ENCODE measurements at regions not wholly inside any gene's neighbourhood (a gene's known extent, or its start where the extent isn't known, plus 50 kb on each side); places are given as distances from the start of the nearest gene placed in this dataset.
A peak's percentile ranks its signal among the peaks of the same experiment; 100 is the strongest.

DNA sequence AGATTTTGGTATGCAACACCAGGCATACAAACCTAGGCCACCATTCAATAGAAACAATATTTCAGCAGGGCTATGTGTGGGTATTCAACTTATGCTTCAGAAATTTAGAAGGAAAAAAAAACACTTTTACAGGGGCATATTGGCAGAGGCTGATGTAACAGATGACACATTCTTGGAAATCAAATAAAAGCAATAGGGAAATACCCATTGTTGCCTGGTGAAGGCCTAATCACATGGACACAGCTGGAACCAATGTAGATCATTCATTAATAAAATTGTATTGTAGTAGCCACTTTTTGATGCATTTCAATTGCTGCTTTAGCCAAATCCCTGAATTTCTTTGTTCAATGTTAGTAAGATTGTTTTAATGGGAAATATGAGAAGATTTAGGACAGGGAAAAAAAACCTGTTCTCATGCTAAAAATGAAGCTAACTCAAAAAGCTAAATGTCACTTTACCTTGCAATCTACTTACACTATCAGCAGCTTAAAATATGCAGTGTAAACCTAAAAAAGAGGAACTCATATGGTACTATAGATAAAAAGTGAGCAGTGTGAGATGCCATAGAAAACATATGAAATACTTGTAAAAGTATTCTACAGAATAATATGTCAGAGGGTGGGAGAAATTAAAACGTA, 289.4 kb downstream of the ZEB2 start:
- H3K9me3 Mint-ChIP-seq = no peaks in the 10 kb centered on the region
- ATAC-seq (ENCODE audit: low read depth) = peak; percentile 46
- H3K36me3 Mint-ChIP-seq = peaks cover 8% of the 10 kb centered on the region
- no peak for DNase-seq (ENCODE audit: low spot score in 2 of 2)
- no peak overlapping the region for H3K4me3 Mint-ChIP-seq
- H3K4me1 Mint-ChIP-seq = peaks cover 21% of the 10 kb centered on the region
- no peak overlapping the region for H3K27ac Mint-ChIP-seq
- no peaks in the 10 kb centered on the region for H3K27me3 Mint-ChIP-seq

DNA sequence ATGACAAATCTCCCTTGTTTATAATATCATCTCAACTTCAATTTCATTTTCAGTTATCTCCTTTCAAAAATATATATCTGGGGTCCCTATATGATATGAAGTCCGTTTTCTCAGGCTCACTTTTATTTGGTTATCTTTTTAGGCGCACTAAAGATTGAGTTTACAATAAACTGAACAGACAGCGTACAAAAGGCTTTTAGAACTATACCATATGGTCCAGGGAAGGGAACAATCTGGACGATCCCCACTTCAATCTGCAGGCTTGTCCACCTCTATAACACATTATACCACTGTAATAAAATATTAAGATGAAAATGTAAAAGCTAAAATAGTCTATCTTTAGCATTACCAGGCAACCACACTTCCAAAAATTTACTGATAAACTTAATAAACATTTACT, 289.9 kb downstream of the ZEB2 start:
- Mint-ChIP-seq H3K27ac (no peak overlapping the region), H3K36me3 (peaks cover 9% of the 10 kb centered on the region), H3K4me3 (no peak overlapping the region), H3K27me3 (no peaks in the 10 kb centered on the region), H3K4me1 (peaks cover 20% of the 10 kb centered on the region), H3K9me3 (no peaks in the 10 kb centered on the region)
- ATAC-seq (ENCODE audit: low read depth) (no peak), DNase-seq (ENCODE audit: low spot score in 2 of 2) (no peak)

DNA sequence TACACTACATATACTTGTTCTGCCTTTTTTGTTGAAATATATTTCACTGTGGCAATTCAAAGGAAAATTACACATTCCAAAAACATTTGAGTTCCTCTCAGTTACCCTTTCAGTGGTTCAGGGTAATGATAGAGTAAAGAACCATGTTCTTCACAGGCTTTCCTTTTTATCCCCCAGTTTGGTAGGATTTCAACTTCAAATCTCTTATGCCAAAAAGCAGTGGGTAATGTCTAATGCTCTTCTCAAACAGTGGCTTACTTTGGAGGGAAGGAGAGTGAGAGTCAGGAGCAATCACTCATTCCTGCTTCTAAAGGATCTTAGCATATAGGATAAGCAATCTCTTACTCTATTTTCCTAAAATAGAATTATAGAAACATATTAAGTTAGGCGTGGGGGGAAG, 290.6 kb downstream of the ZEB2 start:
- DNase-seq (ENCODE audit: low spot score in 2 of 2) = no peak
- Mint-ChIP-seq H3K4me3 (no peak overlapping the region), H3K36me3 (peaks cover 8% of the 10 kb centered on the region), H3K4me1 (peaks cover 14% of the 10 kb centered on the region), H3K27ac (no peak overlapping the region), H3K27me3 (no peaks in the 10 kb centered on the region), H3K9me3 (no peaks in the 10 kb centered on the region)
- no peak for ATAC-seq (ENCODE audit: low read depth)

DNA sequence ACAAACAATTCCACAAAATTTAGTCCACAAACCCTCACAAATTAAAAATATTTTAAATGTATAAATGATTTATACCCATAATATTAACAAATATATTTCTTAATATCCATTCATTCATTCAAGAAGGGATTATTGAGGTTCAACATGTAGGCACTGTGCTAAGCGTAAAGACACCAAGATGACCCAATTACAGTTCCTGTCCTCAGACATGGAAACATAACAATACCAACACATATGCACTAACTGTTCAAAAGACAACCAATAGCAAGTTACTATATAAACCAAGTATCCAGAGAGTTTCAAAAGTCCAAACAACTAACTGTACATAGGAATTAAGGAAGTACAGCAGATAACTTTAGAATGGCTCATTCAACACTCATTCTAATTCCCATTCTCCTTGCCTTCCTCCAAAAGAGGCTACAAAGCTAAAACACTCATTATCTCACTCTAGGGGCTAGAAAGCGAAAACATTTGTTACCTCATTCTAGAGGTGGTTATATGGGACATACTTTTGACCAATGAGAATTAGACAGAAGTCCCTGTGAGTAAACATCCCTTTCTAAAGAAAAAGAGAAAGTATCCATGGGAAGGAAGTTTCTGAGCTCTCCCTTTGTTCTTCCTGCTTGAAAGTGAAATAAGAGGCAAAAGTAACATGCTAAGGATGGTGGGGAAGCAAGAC, 292.4 kb downstream of the ZEB2 start:
- ATAC-seq (ENCODE audit: low read depth) (no peak), DNase-seq (ENCODE audit: low spot score in 2 of 2) (no peak)
- Mint-ChIP-seq H3K4me3 (no peak overlapping the region), H3K4me1 (peaks cover 6% of the 10 kb centered on the region), H3K36me3 (peaks cover 8% of the 10 kb centered on the region), H3K27ac (no peak overlapping the region), H3K27me3 (no peaks in the 10 kb centered on the region), H3K9me3 (no peaks in the 10 kb centered on the region)

DNA sequence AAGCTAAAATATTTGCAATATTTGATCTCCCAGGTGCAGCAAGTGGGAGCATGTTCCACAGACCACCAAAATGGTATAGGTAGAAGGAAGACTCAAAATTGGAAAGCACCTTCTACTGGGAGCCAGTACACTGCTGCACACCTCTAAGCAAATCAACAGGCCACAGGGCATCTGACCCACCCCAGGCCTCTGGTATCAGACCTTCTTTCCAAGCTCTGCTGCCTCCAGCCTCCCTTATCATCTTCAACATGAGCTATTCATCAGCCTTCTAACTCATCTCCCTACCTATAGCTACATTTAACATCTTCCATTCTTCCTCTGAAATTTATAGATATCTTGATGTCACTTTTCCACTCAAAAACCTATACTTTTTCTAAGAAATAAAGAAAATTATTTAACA, 294.8 kb downstream of the ZEB2 start:
- ATAC-seq (ENCODE audit: low read depth) (no peak), DNase-seq (ENCODE audit: low spot score in 2 of 2) (no peak)
- Mint-ChIP-seq H3K36me3 (peaks cover 8% of the 10 kb centered on the region), H3K4me1 (peaks cover 2% of the 10 kb centered on the region), H3K27me3 (no peaks in the 10 kb centered on the region), H3K27ac (no peak overlapping the region), H3K9me3 (no peaks in the 10 kb centered on the region), H3K4me3 (no peak overlapping the region)

DNA sequence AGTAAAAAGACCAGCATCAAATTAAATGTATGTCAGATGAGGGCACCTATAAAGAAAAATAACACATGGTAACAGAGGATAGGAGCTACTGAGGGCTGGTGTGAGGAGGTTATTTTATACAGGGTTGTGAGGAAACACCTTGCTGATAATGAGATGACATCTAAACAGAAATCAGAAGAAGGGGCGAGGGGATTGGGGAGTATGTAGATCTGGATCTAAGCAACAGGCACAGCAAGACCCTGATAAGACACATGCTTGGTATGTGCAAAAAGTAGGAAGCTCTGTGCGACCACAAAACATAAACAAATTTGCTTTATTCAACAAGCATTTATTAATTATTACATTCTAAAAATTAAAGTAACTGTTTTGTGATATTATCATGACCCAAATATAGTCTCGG, 295.4 kb downstream of the ZEB2 start:
- no peak overlapping the region for H3K27ac Mint-ChIP-seq
- DNase-seq (ENCODE audit: low spot score in 2 of 2) (no peak), ATAC-seq (ENCODE audit: low read depth) (no peak)
- peaks cover 8% of the 10 kb centered on the region for H3K36me3 Mint-ChIP-seq
- H3K9me3 Mint-ChIP-seq = no peaks in the 10 kb centered on the region
- no peaks in the 10 kb centered on the region for H3K27me3 Mint-ChIP-seq
- peaks cover 2% of the 10 kb centered on the region for H3K4me1 Mint-ChIP-seq
- no peak overlapping the region for H3K4me3 Mint-ChIP-seq

DNA sequence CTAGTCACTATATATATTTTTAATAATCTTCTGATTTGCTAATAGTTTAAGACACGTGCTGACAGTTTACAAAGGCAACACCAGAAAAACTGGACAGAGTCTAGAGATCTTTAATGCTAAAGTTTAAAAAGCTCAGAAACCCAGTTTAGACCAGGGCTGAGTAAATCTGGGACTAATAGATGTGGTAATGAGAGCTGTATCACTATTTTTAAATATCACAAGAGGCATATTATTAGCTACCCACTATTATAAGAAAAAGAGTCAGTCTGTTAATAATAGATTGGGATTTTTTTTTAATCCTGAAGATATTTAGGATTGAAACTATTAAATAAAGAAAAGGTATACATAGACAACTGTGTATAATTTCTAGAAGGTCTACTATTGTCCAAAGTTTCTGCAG, 299.9 kb downstream of the ZEB2 start:
- Mint-ChIP-seq H3K36me3 (no peaks in the 10 kb centered on the region), H3K4me3 (no peak overlapping the region), H3K9me3 (no peaks in the 10 kb centered on the region), H3K4me1 (peaks cover 6% of the 10 kb centered on the region), H3K27me3 (no peaks in the 10 kb centered on the region), H3K27ac (no peak overlapping the region)
- DNase-seq (ENCODE audit: low spot score in 2 of 2) (no peak), ATAC-seq (ENCODE audit: low read depth) (no peak)

DNA sequence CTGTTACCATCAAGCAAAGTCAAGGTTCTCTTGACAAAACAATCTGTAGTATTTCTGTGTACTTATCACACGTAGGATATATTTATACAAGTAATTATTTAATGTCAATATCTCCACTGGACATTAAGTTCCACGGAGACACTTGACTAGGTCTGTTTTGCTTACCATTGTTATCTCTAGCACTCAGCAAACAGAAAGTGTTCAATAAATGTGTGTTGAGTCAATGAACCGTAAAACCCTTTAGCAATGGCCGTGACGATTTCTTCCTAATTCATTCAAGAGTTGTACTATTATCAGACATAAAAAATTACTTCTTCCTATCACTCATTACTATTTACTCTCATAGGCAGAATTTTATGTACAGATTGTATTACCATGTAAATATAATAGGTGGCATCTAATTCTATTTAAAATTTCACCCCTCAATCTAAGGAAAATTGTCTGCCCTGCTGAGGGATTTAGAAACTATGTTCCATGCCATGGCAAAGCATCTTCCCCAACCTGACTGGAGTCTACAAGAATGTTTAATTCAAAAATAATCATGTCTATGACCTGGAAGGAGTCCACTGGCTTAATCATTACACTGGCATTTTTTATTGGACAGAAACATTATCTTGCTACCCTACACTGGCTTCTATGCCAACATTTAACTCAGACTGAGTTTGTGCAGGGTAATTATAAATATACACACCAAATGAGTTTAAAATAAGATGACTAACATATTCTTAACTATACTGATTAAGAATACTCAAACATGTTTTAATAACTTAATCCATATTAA, 301.9 kb downstream of the ZEB2 start:
- ATAC-seq (ENCODE audit: low read depth) = no peak
- no peaks in the 10 kb centered on the region for H3K27me3 Mint-ChIP-seq

DNA sequence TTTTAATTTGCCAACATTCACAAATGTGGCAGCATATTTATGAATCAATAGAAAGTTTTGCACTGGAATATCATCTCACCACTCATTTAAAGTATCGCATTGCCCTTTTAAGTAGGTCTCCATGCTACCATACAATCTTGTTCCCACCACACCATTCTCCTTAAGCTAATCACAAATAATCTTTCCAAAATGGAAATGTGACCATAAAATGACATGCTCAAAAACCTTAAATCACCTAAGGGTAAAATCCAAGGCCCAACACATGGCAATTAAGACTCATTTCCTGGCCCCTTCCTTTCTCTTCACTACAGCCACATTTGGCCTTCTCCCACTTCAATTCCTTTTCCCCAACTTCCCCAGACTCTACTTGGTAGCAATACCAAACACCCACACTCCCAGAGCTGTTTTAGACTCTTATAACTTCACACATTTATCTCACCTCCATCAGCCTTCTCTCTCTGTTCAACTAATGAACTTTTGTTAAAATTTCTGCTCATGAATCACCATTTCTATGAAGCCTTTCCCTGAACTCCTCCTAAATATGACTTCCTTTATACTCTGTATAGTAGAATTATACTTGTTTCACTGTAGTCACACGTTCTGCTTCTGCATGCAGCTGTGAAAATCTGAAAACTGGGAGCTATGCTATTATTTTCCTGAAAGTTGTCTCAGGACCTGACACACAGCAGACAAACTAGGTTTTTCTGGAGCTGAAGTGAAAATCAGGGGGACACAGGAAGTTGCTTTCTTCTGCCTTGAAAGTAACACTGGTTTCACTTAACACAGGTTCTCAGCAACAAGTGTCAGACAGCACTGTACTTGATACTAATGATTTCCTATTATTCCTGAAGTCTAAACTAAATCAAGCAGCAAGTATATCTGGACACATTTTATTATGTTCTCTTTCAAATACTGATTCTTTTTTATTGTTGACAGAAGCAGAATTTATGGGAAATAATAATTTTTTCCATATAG, 303.9 kb downstream of the ZEB2 start:
- H3K4me1 Mint-ChIP-seq = peaks cover 10% of the 10 kb centered on the region
- H3K36me3 Mint-ChIP-seq = peaks cover under 1% of the 10 kb centered on the region
- H3K27me3 Mint-ChIP-seq = no peaks in the 10 kb centered on the region
- H3K4me3 Mint-ChIP-seq = no peak overlapping the region
- no peaks in the 10 kb centered on the region for H3K9me3 Mint-ChIP-seq
- DNase-seq (ENCODE audit: low spot score in 2 of 2) (no peak), ATAC-seq (ENCODE audit: low read depth) (peak; percentile 55)
- H3K27ac Mint-ChIP-seq = peak overlapping the region; percentile 40

More for the DNA sequence above, 301.9 kb downstream of the ZEB2 start:
- no peak for DNase-seq (ENCODE audit: low spot score in 2 of 2)
- H3K4me1 Mint-ChIP-seq = peaks cover 10% of the 10 kb centered on the region
- no peaks in the 10 kb centered on the region for H3K36me3 Mint-ChIP-seq
- H3K4me3 Mint-ChIP-seq = no peak overlapping the region
- no peak overlapping the region for H3K27ac Mint-ChIP-seq
- H3K9me3 Mint-ChIP-seq = no peaks in the 10 kb centered on the region

DNA sequence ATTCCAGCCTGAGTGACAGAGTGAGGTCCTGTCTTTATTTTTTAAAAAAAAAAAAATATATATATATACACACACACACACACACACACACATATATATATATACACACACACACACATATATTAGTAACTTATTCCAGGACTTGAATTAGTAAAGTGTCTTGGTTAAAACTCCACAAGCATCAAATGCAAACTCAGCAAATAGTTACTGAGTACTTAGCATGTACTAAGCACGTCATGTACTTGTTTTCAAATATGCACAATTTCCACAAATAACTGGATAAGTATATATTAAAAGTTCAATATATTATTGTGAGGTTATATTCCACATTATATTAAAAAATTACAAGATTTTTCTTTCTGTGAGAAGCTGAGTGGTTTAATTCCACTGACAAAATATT, 304.7 kb downstream of the ZEB2 start:
- no peak for ATAC-seq (ENCODE audit: low read depth)
- H3K4me1 Mint-ChIP-seq = peaks cover 10% of the 10 kb centered on the region

DNA sequence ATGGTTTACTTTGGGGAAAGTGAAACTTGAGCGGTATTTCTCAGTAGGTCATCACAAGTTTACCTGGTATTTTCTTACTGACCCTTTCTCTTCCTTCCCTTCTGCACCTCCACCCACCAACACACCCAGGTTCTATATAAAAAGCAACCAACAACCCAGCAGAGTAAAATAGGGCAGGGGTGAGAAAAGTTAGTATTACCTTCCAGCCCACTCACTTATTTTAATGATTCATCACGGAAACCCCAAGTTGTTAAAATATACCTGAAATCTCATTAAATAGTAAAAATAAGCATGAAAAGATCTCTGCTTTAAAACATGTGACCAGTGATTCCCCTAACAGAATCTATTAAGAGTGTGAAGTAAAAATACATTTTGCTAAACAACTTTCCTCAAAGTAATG, 306.1 kb downstream of the ZEB2 start:
- Mint-ChIP-seq H3K4me3 (peak overlapping the region; percentile 82), H3K27me3 (no peaks in the 10 kb centered on the region), H3K9me3 (no peaks in the 10 kb centered on the region), H3K4me1 (peaks cover 10% of the 10 kb centered on the region), H3K36me3 (peaks cover 3% of the 10 kb centered on the region), H3K27ac (peak overlapping the region; percentile 53)
- DNase-seq (ENCODE audit: low spot score in 2 of 2) (no peak), ATAC-seq (ENCODE audit: low read depth) (no peak)

More for the DNA sequence above, 304.7 kb downstream of the ZEB2 start:
- Mint-ChIP-seq H3K27ac (no peak overlapping the region), H3K4me3 (no peak overlapping the region), H3K36me3 (peaks cover 3% of the 10 kb centered on the region), H3K27me3 (no peaks in the 10 kb centered on the region), H3K9me3 (no peaks in the 10 kb centered on the region)
- no peak for DNase-seq (ENCODE audit: low spot score in 2 of 2)

DNA sequence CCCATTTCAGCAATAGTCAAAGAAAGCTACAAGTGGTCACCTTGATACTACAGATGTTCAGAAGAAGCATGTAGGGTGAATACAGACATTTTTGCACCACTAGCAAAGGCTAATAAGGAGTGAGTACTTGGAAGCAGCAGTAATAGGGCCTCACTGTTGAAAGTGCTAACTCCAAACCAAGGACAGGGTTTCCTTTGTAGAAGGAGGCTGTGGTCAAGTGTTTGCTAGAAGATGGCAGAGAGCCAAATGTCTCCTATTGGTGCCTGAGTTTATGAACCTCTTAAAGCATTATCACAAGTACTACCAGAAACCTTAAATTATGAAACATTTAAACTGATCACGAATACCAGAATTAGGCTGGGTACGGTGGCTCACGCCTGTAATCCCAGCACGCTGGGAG, 308.1 kb downstream of the ZEB2 start:
- DNase-seq (ENCODE audit: low spot score in 2 of 2) (no peak), ATAC-seq (ENCODE audit: low read depth) (no peak)
- no peak overlapping the region for H3K4me3 Mint-ChIP-seq
- no peaks in the 10 kb centered on the region for H3K9me3 Mint-ChIP-seq
- H3K27me3 Mint-ChIP-seq = no peaks in the 10 kb centered on the region
- H3K36me3 Mint-ChIP-seq = peaks cover 11% of the 10 kb centered on the region
- no peak overlapping the region for H3K27ac Mint-ChIP-seq
- peaks cover 10% of the 10 kb centered on the region for H3K4me1 Mint-ChIP-seq

DNA sequence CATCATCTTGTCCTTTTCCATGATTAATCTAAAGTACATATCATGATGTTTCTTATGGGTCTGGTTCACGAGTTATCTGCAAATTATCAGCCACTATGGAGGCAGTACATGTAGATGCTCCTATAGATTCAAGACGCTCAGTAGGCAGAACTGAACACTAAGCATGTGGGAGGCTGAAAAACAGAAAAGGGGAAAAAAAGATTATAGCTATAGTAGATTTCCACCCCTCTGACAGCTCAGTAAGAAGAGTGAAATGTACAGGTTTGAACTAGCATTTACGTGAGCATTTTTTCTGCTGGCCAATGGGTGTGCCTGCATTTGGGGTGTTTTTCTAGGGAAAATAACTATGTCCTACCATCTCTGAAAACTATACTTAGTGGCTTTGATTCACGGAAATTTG, 308.9 kb downstream of the ZEB2 start:
- H3K4me3 Mint-ChIP-seq = no peak overlapping the region

More for the DNA sequence above, 308.9 kb downstream of the ZEB2 start:
- H3K36me3 Mint-ChIP-seq = peaks cover 11% of the 10 kb centered on the region
- H3K27ac Mint-ChIP-seq = no peak overlapping the region
- H3K27me3 Mint-ChIP-seq = no peaks in the 10 kb centered on the region
- peaks cover 9% of the 10 kb centered on the region for H3K4me1 Mint-ChIP-seq
- DNase-seq (ENCODE audit: low spot score in 2 of 2) (no peak), ATAC-seq (ENCODE audit: low read depth) (no peak)
- H3K9me3 Mint-ChIP-seq = no peaks in the 10 kb centered on the region

Data from memory B cell (primary cell).